ENCODE measurements at regions not wholly inside any gene's neighbourhood (a gene's known extent, or its start where the extent isn't known, plus 50 kb on each side); places are given as distances from the start of the nearest gene placed in this dataset.

DNA sequence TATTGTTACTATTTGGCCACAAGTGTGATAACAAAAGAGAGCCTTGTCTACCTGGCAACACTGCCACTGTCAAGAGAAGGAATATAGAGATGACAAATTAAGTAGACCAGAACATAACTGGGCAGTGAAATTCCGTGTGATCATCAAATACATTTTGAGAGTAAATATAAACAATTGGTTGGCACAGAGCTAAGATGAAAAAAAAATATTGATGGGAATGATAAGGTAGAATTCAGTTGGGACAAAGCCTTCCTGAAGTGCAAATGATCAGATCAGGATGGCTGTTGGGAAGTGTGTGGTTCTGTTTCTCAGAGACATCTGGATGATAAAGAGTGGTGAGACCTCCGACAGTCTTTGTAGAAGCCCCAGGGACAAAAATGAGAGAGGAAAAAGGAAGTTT is 205.5 kb upstream of the CAMK1G start:
- DNase-seq (ENCODE audit: low read depth): no peak

DNA sequence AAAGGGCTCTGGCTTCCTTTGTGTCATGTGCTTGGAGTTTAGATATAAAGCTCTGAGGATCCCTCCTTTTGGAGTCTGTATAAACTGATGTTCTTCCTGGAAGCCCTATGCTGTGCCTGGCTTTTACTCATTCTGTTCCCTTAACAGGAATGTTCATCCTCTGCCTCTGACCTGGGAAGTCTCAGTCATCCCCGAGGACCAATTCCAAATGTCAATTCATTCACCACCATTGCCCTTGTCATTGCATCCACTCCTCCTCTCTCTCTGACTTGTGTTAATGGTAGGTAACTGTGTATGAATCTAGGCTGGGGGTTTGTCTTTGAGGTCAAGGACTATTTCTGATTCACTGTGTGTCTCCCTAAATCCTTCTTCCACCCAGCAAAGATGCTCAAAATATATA is 204.2 kb upstream of the CAMK1G start:
- DNase-seq (ENCODE audit: low read depth): no peak

DNA sequence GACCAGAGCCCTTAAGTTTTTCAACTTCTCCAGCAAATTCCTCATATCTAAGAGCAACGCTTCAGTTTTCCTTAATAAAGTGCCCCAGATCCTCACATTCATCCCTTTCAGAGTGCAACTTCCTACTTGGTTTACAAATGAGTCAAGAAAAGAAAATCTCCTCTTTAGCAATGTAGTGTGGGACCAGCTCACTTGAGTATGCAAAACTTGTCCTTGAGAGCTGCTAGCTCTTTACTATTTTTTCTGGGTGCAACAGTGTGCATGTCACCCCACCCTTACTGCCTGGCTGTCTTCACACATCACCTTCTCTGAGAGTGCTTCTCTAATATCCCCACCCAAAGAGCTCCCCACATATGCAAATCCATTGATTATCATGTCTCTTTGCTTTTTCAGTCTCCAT is 203.1 kb upstream of the CAMK1G start:
- no peak for DNase-seq (ENCODE audit: low read depth)

DNA sequence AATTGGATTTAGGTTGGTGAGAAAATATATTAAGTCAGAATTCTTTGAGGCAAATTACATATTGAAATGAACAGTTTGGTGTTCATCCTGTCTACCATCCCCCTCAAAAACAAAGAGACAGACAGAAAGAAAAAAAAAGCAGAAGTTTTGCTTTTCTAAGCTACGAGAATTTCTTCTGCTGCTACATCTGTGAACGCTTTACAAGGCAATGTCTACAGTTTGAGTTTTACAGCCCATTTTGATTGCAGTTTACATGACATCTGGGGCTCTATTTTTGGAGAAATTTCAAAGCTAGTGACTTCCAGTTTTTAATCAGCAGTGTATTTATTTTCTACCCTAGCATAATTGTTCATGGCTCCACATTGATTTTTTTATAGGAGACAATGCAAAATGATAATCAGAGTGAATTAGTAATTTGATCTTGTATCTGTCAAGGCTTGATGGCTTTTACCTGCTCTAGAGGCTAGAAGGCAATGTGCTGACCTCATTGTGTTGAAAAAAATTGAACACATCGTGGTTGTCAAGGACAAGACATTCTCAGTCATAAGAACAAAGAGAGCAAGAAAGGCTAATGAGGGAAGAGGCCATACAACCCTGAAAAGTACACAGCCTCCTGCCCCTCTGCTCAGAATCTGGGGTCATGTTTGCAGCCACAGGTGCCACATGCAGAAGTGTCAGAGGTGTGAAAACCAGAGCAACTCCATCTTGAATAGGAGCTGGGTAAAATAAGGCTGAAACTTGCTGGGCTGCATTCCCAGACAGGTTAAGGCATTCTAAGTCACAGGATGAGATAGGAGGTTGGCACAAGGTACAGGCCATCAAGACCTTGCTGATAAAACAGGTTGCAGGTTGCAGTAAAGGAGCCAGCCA is 201.0 kb upstream of the CAMK1G start:
- DNase-seq (ENCODE audit: low read depth): no peak

DNA sequence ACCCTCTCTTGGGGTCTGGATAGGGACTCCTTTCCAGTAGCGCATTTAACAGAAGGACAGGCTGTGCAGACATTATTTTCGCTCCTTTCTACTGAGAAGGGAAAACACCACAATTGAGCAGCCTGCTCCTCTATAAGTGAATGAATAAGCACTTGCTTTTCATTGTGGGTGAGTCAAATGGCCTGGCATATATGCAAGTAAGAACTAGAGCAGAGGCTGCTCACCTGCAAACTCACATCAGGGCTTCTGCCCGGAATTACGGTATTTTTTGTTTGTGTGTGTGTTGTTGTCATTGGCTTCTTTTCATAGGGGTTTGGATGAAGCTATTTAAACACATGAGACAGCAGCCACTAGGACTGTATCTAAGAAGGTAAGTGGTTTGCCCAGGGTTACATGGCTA is 200.1 kb upstream of the CAMK1G start:
- no peak for DNase-seq (ENCODE audit: low read depth)

DNA sequence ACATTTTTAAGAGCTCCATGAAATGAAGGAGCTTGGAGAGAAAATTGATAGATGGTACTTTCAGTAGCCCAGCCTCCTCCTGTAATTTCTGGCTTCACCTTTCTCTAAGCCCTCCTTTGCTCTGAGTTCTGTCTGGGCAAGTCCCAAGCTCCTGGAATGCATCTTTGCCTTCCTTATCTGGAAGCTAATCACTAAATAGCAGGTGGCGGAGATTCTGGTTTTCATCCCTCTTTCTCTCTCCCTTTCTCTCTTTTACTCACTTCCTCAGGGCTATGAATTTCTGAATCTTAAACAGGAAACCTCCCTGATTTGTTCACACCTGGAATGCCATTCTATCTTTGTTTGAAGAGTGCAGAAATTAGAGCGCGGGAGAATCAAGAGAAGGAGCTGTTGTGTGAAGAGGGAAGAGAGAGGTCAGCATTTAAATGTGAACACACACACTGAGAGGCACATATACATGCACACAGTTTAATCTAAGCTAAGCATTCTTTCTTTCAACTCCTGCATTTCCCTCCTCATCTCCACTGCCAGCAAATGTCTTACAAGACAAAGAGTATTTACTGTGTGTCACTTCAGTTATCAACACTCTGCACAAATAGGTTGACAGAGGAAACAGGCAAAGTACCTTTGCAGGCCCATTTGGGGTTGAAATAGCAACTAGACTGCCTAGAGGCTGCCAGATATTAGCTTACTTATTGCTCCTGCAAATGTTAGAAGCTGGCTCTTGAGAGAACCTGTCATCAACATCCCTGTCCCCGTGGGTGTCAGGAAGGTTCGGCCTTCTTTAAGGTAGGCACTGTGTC is 199.4 kb upstream of the CAMK1G start:
- DNase-seq (ENCODE audit: low read depth): no peak

DNA sequence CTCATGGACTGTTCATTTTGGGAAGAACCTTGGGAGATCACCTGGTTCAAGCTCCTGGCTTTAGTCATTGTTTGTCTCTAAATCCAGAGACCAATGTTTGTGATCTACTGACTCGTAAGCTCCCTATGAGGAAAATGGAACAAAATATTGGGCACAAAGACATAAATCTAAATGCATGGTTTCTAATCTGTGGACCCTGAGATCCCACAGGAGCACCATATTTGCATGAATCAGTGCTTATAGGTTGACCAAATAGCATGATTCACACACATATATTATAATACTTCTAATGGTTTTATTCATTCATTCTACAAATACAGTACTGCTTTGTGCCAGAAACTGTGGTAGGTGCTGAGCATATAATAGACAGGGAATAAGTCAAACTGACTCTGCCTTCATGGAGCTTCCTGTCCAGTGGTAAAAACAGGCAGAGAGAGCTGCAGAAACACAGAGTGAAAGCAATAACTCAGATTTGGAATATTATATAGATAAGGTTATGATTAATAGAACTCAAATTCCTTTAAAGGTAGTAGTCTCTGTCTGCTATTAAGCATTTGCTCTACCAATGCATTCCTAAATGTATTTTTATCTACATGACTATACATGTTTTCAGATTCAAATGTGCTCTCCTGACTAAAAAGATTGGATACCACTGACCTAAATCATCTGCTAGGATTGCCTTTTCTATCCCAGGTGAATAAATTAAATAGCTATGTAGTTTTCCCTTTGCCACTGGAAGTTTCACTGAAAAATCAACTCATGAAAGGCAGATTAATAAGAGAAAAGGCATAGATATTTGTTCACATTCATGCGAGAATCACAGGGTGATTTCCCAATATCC is 198.6 kb upstream of the CAMK1G start:
- DNase-seq (ENCODE audit: low read depth): no peak

DNA sequence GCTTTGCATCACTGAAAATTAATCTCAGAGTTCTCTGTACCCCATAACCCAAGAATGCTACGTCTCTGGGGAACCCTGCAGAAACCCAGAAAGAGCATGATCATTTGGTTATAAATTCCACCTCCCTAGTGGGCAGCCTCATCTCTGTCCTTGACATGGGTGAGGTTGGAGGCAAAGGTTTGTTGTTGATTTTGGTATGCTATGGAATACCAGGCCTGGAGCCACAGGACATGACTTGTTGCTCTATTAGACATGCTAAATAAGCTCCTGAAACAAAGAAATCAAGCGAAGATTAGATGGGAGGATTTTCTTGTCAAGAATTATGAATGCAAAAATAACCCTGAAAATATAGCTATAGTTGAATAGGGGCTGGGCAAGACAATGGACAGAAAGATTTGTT is 197.4 kb upstream of the CAMK1G start:
- DNase-seq (ENCODE audit: low read depth): no peak

DNA sequence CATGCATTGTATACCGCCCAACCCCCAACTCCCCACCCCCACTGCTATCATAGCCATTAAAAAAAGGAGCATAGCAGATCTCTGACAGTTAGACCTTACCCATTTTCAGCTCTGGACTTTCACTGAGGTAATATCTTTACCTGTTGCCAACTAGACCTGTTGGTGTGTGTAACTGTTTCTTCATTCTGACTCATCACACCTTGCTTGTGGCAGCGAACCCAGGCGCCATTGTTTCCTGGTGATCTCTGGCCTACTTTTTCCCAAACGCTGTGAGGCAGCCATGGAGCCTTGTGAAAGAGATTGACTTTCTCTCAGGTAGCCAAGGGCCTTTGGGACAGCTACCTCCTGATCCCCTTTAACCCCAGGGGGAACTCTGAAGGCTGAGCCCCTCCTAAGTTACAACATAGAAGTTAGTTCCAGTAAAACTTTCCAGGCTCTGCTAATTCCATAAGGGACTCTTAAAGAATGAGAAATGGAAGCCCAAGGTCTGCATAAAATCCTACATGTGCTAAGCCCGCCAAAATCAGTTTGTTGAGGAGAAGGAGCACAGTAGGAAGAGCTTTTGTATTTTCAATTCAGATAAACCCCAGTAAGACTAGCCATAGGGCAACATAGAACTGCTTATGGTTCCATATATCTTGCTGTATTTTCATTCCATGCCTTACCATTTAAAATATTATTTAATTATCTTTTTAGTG is 196.1 kb upstream of the CAMK1G start:
- no peak for DNase-seq (ENCODE audit: low read depth)

DNA sequence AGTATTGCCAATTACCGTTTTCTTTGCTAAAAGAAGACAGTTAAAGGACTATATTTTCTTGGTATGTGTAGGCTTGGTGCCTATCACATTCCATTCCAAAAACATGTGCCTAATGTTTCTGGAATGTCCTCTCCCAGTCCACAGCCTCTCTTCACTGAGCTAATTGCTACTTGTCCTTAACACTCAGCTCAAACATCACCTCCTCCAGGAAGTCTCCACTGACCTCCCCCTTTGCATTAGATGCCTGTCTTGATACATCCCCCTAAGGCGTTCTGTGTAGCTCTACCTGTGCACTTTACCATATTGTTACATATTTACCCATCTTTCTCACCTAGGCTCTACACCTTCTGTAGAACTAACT is 195.6 kb upstream of the CAMK1G start:
- DNase-seq (ENCODE audit: low read depth): no peak

DNA sequence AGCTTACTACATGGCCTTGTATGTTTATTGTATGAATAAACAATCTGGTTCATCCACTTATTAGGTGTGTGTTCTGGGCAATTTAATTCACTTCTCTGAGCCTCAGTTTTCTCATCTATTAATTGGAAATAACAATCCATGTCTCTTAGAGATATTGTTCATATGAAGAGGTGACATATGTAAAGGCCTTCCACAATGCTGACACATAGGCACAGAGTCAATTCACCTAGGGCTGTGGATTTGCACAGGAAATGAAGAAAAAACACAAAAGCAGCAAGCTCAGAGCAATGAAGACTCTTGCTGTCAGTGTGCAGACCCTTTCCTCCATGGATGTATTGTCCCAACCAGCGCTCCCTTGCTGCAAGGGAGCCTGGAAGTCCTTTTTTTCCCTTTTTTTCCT is 195.2 kb upstream of the CAMK1G start:
- DNase-seq (ENCODE audit: low read depth): no peak

DNA sequence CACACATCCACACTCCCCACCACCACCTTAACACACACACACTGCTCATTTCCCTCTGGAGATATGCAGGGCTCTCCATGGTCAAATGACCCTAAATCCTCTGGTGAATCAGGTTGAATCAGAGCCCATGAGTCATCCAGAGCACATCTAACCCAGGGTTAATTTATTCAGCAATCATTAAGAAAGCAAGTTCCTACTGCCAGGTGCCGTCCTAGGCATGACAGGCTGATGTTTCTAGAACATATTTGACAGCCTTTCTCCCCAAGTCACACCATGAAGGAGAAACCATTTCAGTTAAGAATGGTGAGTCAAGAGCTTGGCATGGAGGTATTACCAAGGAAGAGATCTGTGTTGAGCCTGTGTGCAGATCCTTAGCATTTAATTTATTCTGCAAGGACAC is 194.3 kb upstream of the CAMK1G start:
- DNase-seq (ENCODE audit: low read depth): no peak

DNA sequence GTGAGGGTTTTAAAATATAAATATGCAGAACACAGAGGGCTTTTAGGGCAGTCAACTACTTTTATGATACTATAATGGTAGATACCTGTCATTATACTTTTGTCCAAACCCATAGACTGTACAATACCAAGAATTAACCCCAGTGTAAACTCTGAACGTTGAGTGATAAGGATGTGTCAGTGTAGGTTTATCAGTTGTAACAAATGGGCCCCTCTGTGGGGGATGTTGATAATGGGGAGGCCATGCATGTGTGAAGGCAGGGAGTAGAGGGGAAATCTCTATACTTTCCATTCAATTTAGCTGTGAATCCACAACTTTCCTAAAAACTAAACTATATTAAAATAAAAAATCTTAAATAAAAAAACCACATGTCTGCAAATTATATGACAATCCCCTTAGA is 193.5 kb upstream of the CAMK1G start:
- DNase-seq (ENCODE audit: low read depth): no peak

DNA sequence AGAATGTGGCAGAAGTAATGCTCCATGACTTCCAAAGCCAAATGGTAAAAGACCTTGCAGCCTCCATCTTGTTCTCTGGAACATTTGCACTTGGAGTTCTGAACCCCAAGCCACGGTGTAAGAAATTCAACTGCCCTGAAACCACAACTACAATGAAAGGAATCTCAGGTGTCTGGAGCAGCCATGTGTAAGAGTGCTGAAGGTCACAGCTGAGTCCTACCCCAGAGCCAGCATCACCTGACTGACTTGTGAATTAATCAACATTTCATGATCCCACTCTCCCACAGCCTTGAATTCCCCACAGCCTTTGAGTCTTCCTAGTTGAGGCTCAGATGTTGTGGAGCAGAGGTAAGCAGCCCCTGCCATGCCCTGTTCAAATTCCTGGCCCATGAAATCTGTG is 192.8 kb upstream of the CAMK1G start:
- DNase-seq (ENCODE audit: low read depth): no peak

DNA sequence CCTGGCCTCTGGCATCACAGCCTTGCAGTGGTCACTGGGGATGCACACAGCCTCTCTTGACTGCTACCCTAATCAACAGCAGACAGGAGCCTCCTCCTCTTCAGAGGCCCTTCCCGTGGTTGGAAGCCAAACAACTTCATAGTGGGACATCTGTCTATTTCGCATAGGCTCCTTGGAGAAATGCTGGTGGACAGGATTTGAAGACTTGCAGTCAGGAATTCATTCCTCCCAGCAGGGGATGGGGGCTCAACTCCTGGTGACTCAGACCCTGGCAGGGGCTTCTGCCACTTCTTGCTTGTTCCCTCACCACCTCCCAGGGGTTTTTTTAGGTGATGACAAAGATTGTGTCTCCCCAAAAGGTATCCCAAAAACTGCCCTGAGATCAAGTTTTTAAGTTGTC is 191.7 kb upstream of the CAMK1G start:
- no peak for DNase-seq (ENCODE audit: low read depth)

DNA sequence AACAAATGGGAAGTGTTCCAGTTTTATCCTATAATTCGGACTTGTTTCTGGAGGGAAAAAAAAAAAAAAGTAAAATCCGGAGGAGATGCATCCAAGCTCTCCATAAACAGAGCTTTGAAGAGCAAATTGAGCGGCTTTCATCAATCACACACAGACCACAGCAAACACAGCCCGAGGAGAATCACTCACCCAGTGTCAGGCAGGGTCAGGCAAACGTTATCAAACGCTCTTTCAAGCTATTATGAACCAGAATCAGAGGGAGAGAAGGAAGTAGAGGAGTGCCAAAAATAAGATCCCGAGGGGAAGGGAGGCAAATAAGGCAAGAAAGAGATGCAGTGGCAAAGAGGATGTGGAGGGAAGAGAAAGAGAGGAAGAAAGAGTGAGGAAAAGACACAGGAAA is 188.3 kb upstream of the CAMK1G start:
- DNase-seq (ENCODE audit: low read depth): no peak

DNA sequence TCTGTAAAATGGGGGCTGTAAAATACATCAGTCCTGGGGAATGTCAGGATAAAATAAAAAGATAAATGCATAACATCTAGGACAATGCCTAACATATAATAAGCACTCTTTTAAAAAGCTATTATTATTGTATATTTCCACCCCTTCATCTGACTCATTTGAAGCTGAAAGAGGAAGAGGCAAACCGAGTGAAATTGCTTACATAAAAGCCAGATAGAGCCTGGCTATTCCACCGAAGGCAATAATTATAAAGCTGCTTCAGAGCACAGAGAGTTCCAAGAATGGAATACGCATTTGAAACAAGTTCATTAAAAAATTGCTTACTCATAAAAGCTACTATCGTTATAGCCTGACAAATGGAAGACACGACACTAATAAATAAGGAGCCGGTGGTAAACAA is 186.1 kb upstream of the CAMK1G start:
- no peak for DNase-seq (ENCODE audit: low read depth)

DNA sequence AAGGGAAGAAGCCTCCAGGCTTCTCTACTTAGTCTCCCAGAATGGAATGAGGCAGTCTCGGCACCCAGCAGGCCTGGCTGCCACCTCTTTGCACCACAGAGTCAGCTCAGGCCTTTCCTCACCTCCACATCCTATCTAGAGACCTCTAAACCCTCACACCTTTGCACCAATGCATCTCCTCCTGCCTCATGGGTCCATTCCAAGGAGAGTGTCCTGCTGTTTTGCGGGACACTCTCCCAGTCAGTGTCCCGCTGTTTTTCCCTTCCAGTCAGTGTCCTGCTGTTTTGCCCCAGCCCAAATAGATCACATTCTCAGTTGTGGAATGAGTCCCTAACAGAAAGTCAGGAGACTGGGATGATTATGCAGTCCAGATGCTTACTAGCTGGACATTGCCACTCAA is 185.6 kb upstream of the CAMK1G start:
- DNase-seq (ENCODE audit: low read depth): no peak

DNA sequence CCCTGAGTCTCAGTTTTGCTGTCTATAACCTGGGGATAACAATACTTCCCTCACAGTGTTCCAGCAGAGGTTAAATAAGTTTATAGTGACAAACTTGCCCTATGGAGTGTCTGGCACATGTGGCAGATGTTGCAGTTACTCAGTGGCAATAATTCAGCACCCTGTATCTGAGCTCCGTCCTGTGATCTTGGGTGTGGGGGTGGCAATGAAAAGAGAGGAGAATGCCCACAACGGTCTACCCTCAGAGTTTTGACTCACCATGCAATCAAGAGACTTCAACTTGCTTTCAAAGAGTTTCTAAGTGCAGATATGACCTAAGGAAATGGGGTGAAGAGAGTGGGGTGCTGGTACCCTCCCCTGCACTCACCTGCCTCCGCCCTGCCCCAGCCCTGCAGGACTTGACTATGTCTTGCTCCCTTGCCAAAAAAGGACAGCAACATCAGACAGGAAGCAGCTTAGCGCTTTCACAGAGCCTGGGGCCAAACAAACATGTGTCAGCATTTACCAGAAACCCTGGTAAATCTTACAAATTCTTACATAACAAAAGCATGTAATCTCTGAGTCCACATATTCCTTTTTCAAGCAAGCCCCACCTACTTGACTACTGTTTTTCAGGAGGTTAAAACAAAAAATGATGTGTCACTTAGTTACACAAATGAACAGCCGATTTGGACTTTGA is 185.1 kb upstream of the CAMK1G start:
- no peak for DNase-seq (ENCODE audit: low read depth)

DNA sequence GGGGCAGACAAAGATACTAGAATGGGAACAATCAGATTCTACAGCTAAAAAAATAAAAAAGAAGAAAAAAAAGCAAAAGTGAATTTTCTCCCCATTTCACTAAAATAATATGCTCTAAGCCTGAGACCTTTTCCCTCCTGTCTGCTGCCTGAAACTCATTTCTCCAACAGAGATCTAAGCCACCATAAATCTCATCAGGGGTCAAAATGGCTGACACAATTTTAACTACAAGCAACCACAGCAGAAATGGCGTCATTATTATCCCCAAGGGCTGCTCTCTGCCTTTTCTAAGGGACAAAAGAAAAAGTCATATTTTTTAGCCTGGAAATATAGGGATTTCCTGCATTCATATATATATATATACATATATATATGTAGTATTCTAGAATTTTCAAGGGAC is 183.7 kb upstream of the CAMK1G start:
- DNase-seq (ENCODE audit: low read depth): no peak

Measured in CMK (cell line).